ENCODE measurements at regions not wholly inside any gene's neighbourhood (a gene's known extent, or its start where the extent isn't known, plus 50 kb on each side); places are given as distances from the start of the nearest gene placed in this dataset.

DNA sequence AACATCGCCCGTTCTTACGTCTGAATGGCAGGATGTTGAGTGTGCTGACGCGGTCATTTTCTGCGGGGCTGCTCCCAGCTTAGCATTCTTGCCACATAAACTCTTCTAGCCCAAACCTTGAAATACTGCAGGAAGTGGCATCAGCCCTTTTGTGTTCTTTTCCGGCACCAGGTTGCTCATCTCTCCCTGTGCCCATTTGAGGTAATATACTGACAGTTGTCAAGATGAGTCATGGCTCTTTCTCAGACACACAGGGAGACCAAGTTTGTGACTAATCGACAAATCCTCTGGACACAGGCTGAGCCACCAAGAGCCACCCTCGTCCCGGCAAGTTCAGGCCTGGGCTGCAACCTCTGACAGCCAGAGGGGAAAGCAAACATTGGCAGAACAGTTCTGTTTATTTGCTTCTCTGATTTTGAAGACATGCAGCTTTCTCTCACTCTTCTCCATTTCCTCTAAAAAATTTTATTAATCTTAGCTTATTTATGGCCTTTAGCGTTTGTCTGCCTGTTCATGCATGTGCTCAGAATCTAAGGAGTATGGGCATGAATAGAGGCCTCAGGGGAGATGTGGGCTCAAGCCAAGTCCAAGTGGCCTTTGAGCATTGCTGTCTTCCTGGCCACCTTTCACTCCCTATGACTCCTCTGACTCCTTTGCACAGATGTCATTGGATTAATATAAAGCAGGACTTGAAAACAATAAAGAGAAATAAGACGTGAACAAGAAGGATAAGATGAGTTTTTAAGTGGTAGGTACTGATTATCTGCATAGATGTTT lies 328.2 kb upstream of the JAG1 start:
- DNase-seq: no peak

DNA sequence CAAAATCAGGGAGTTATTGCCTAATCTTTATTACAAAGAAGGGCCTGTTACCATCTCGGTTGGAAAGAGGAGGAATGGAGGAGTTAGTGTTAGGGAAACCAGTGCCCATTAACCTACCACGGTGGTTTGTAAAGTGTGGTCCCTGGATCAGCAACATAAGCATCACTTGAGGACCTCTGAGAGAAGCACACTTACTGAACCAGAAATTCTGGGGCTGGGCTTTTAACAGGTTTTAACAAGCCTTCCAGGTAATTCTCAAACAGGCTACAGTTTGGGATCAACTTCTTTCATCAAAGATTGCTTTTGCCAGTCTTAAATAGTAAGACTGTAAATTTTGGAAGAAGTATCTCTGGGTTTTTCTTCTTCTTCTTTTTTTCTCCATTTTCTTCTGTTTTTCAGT lies 329.5 kb upstream of the JAG1 start:
- no peak for DNase-seq

GRCh38 chr20:11008444-11009033 lies 334.7 kb upstream of the JAG1 start:
- no peak for DNase-seq

DNA sequence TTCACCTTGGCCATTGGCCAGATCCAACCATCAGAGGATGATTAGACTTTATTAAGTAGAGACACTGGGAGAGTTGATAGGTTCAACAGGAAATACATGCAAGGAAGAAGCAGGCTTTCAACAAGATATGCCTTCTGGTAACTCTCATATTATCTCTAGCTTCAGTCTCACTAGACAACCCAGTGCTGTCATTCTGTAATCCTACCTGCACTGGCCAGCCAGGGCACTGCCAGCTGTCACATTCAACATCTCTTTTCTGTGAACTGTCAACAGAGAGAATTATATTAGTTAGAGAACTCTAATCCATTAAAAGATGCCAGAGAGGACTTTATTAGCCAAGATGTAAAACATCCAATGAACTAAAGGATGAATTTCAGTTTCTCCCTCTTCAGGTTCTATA lies 337.9 kb upstream of the JAG1 start:
- no peak for DNase-seq

DNA sequence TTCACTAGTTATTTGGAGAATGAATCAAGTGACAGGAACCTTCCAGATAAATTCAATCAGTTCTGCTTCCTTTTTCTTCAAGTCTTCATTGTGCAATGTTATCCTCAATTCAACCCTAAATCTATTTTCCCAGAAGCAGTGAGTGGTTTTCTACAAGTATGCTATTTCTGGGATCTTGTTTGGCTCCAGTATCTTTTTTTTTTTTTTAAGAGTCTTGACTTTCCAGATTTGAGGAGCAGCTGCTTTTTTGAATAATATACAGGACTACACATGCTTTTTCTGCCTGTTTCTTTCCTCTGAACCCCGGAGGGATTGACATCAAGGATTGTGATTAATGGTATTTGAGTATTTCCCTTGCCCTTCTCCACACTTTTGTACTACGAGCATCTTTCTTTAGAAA lies 339.2 kb upstream of the JAG1 start:
- no peak for DNase-seq

- DNase-seq: no peak
Observed at GRCh38 chr20:11013801-11014200, 340.0 kb upstream of the JAG1 start.

GRCh38 chr20:11015440-11015839 lies 341.6 kb upstream of the JAG1 start:
- no peak for DNase-seq

DNA sequence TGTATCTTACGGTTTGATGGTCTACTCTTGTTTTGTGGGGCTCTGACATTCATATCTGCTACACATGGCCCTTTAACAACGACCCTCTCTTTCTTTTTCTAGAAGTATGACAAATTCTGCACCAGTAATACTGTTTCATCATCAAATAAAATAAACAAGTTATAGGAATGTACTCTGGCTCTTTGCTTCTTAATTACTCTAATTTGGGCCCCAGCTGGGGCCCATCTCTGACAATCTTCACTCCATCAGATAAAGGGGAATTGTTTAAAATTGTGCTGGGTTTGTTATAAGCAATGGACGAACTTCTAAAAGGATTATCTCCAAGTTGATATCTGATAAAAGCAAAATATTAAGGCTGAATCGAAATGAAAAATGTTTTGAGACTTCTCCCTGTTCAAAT lies 343.6 kb upstream of the JAG1 start:
- DNase-seq: no peak

GRCh38 chr20:11018668-11019170 lies 344.9 kb upstream of the JAG1 start:
- no peak for DNase-seq

- DNase-seq: no peak
Observed at GRCh38 chr20:11020712-11021111, 346.9 kb upstream of the JAG1 start.

GRCh38 chr20:11027224-11027623 lies 353.4 kb upstream of the JAG1 start:
- no peak for DNase-seq

DNA sequence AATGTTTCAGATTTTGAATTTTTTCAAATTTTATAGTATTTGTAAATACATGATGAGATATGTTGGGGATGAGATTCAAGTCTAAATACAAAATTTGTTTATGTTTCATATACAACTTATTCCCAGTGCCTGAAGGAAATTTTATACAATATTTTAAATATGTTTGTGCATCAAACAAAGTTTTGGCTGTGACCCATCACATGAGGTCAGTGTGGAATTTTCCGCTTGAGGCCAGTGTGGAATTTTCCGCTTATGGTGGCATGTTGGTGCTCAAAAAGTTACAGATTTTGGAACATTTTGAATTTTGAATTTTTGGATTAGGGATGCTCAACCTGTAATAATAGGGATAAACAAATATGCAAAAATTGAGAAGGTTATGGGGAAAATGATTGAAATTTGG lies 356.6 kb upstream of the JAG1 start:
- no peak for DNase-seq

DNA sequence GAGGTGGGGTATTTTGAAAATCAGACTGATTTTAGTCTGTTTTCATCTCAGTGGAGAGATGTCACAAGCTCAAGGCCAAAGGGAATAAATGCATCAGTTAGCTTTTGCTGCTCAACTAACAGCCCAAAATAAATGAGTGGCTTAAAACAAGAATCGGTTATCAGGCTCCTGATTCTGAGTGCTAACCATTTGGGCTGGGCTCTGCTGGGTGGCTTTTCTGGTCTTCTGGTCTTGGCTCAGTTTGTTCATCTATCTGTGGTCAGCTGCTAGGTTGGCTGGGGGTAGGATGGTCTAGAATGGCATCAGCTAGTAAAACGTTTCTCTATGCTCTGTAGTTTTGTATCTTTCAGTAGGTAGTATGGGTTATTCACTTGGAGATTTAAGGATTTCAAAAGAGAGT lies 357.5 kb upstream of the JAG1 start:
- no peak for DNase-seq

DNA sequence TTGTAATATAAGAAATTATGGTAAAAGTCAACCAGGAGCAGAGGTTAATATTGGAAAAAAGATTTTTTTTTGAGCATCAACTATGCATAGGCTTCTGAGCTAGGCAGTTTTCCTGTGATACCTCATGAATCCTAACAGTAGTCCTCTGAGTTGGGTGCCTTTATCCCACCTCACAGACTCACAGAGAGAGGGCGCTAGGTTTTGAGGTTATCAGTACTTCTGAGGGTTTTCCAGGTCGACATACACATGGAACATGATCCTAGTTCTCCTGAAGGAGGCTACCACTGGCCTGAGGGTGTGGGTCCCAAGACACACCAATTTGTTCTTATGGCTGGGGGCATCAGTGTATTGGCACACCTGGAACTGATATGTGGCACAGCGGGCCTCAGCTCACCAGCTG lies 358.8 kb upstream of the JAG1 start:
- no peak for DNase-seq

GRCh38 chr20:11034025-11034424 lies 360.2 kb upstream of the JAG1 start:
- no peak for DNase-seq

DNA sequence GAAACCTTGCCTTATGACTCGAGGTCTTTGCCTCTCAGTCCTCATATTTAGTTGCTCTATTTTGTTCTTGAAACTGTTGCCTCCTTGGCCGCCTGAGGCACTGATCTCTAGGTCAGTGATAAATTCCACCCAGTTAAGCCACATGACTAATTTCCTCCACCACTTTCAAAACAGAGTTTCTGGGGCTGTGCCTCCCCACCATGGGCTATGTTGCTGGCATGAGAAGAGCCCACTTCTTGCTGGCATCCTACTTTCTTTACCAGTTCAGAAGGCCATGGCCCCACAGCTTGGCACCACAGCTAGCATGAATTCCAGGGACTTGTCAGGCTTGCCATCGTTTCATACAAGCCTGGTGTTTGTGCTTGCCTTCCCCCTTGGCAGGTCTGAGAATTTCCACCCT lies 361.4 kb upstream of the JAG1 start:
- no peak for DNase-seq

DNA sequence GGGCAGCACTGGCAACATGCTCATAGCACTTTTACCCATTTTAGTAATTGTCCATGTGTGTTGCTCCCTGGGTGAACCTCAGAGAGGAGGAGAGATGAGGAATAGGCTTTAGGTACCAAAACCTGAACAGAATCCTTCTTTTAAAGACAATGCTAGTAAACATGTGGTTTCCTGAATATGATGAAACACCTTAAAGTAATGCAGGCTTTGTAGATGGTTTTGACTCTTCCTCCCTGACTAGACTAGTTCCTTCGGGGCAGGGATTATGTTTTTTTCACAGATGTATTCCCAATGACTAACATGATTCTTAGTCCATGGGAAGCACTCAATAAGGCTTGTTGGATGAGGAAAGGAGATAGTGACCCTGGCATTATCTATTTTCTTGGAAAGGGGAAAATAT lies 367.6 kb upstream of the JAG1 start:
- DNase-seq: no peak

- DNase-seq: no peak
Observed at GRCh38 chr20:11043001-11043400, 369.2 kb upstream of the JAG1 start.

- no peak for DNase-seq
Observed at GRCh38 chr20:11044561-11044960, 370.8 kb upstream of the JAG1 start.

DNA sequence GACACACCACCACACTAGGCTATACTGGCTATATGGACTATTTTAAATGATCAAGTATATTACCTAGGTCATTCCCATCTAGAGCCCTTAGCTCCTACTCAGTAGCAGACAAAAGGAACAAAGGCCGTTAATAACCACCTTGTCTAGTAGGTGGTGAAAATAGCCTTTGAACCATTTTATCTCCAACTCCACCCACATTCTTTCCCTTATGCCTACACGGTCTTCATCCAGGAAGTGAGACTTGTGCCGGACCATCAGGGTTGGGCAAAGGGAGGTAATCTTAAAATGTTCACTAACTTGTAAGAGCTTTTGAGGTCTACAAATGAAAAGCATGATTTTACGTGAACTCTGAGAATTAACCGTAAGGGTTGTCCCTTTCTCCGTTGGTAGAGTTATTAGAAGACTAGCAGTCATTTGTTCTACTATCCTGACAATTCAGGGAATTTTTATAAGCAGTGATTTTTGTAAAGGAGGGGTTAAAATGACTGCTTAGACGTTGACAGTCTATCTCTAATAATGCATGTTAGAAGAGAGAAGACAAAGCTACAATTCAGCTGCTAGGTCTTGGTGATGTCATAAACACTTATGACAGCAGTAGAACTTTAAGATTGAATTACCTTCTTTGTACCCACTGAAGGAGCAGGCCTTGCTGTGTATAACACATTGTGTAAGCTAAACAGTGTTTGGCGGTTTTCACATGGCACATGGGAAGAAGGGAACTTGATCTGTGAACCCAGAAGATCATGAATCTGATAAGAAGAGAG lies 371.8 kb upstream of the JAG1 start:
- DNase-seq: no peak

- no peak for DNase-seq
Observed at GRCh38 chr20:11047559-11047958, 373.8 kb upstream of the JAG1 start.

GRCh38 chr20:11048739-11049138 lies 374.9 kb upstream of the JAG1 start:
- no peak for DNase-seq

DNA sequence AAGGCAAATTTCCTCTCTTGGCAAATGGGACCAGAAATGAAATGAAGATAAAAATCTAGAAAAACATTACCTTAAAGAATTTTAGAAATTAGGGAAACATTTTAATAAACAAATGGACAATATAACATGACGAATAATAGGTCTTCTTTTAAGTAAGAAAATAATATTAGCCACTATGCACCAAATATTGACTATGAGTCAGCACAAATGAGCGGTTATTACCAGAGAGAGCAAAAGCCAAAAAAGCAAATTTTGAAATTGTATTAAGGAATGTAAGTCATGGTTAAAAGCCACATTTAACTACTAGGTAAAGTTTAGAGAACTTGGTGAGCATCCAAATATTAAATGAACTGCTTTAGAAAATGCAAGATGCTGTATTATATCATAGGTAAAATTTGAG lies 376.6 kb upstream of the JAG1 start:
- no peak for DNase-seq

GRCh38 chr20:11051136-11051535 lies 377.3 kb upstream of the JAG1 start:
- DNase-seq: no peak

All from inflammatory macrophage treated with lipopolysaccharide for 4 hours (primary cell).